Mesenchymal stem cell (in vitro differentiated cells and primary cell): ENCODE measurements at regions not wholly inside any gene's neighbourhood (a gene's known extent, or its start where the extent isn't known, plus 50 kb on each side); places are given as distances from the start of the nearest gene placed in this dataset.

Source experiments
- DNase-seq: peaks from one replicate; pipeline ENCODE4 v3.0.0-alpha.2; 2013
- H2AFZ ChIP-seq: one replicate; pipeline ENCODE4 v1.6.1; 2013; ENCODE audit warnings: low read depth, mild to moderate bottlenecking, control low read depth, inconsistent platforms, low read length, moderate library complexity
- H2AK5ac ChIP-seq: 2 replicates; pipeline ENCODE4 v1.6.1; 2013; ENCODE audit warnings: low read length, moderate library complexity, mild to moderate bottlenecking, inconsistent platforms; ENCODE audit not compliant: severe bottlenecking
- H2BK120ac ChIP-seq: one replicate; pipeline ENCODE4 v1.6.1; 2013; ENCODE audit warnings: low read depth, mild to moderate bottlenecking, inconsistent platforms, low read length, moderate library complexity
- H2BK12ac ChIP-seq, 2 experiments: one replicate each; pipeline ENCODE4 v1.6.1; 2013; ENCODE audit warnings: inconsistent platforms in 2 of 2, low read length in 2 of 2, mild to moderate bottlenecking in 2 of 2, moderate library complexity in 2 of 2, control low read depth in 1 of 2
- H2BK15ac ChIP-seq: one replicate; pipeline ENCODE4 v1.6.1; 2013; ENCODE audit warnings: mild to moderate bottlenecking, low read depth, inconsistent platforms; ENCODE audit not compliant: poor library complexity, severe bottlenecking
- H2BK5ac ChIP-seq: 2 replicates; pipeline ENCODE4 v1.6.1; 2013; ENCODE audit warnings: low read depth, mild to moderate bottlenecking, low read length, control low read depth, inconsistent platforms; ENCODE audit not compliant: poor library complexity, severe bottlenecking
- H3K14ac ChIP-seq, 2 experiments: one replicate each; pipeline ENCODE4 v1.6.1; 2013; ENCODE audit warnings: inconsistent platforms in 2 of 2, low read length in 2 of 2, control low read depth in 1 of 2, mild to moderate bottlenecking in 1 of 2, moderate library complexity in 1 of 2
- H3K18ac ChIP-seq, 2 experiments: one replicate each; pipeline ENCODE4 v1.6.1; 2013; ENCODE audit warnings: inconsistent platforms in 2 of 2, low read length in 2 of 2, control low read depth in 1 of 2, low read depth in 1 of 2, mild to moderate bottlenecking in 1 of 2
- H3K23ac ChIP-seq, 2 experiments: one replicate each; pipeline ENCODE4 v1.6.1; 2013; ENCODE audit warnings: inconsistent platforms in 2 of 2, low read length in 2 of 2, mild to moderate bottlenecking in 2 of 2, moderate library complexity in 2 of 2, control low read depth in 1 of 2
- H3K27ac ChIP-seq: 2 replicates; pipeline ENCODE4 v1.5.1; 2013; ENCODE audit warnings: mild to moderate bottlenecking, moderate library complexity, low read length, control low read depth, inconsistent platforms; ENCODE audit not compliant: poor library complexity, severe bottlenecking
- H3K27me3 ChIP-seq, 2 experiments: 2 replicates each; pipeline versions ENCODE4 v1.6.1 to v1.7.0; 2013; ENCODE audit warnings: low read length in 2 of 2, mild to moderate bottlenecking in 2 of 2, moderate library complexity in 2 of 2, control low read depth in 1 of 2, inconsistent platforms in 1 of 2; ENCODE audit not compliant: control insufficient read depth in 1 of 2, insufficient read depth in 1 of 2
- H3K36me3 ChIP-seq, 2 experiments: 2 replicates each; pipeline versions ENCODE4 v1.6.1 to v1.7.0; 2013; ENCODE audit warnings: low read length in 2 of 2, control low read depth in 1 of 2, inconsistent platforms in 1 of 2, low read depth in 1 of 2, mild to moderate bottlenecking in 1 of 2; ENCODE audit not compliant: insufficient read depth in 2 of 2, control insufficient read depth in 1 of 2
- H3K4ac ChIP-seq, 2 experiments: one replicate each; pipeline ENCODE4 v1.6.1; 2013; ENCODE audit warnings: inconsistent platforms in 2 of 2, low read length in 2 of 2, mild to moderate bottlenecking in 2 of 2, moderate library complexity in 2 of 2, control low read depth in 1 of 2, low read depth in 1 of 2
- H3K4me1 ChIP-seq: 2 replicates; pipeline ENCODE4 v1.6.1; 2013; ENCODE audit warnings: low read depth, low read length, control low read depth; ENCODE audit not compliant: control insufficient read depth, insufficient read depth
- H3K4me2 ChIP-seq: 2 replicates; pipeline ENCODE4 v1.6.1; 2013; ENCODE audit warnings: low read length, mild to moderate bottlenecking, inconsistent platforms; ENCODE audit not compliant: poor library complexity, severe bottlenecking
- H3K4me3 ChIP-seq, 2 experiments: 2 replicates each; pipeline versions ENCODE4 v1.5.1 to v1.7.0; 2013; ENCODE audit warnings: low read length in 2 of 2, mild to moderate bottlenecking in 2 of 2, control low read depth in 1 of 2, low read depth in 1 of 2; ENCODE audit not compliant: insufficient read depth in 1 of 2
- H3K79me1 ChIP-seq: replicated peaks from 2 replicates; pipeline ENCODE4 v1.6.1; 2013; ENCODE audit warnings: mild to moderate bottlenecking, control low read depth, low read length, inconsistent platforms; ENCODE audit not compliant: poor library complexity, severe bottlenecking
- H3K9ac ChIP-seq: 2 replicates; pipeline ENCODE4 v1.7.0; 2013; ENCODE audit warnings: mild to moderate bottlenecking, low read length, moderate library complexity
- H3K9me3 ChIP-seq: 2 replicates; pipeline ENCODE4 v1.7.0; 2013; ENCODE audit warnings: mild to moderate bottlenecking, low read length; ENCODE audit not compliant: control insufficient read depth
- H4K8ac ChIP-seq: one replicate; pipeline ENCODE4 v1.6.1; 2013; ENCODE audit warnings: inconsistent platforms, mild to moderate bottlenecking, low read length, moderate library complexity
- H4K91ac ChIP-seq: one replicate; pipeline ENCODE4 v1.6.1; 2013; ENCODE audit warnings: mild to moderate bottlenecking, low read length, inconsistent platforms
- WGBS: methylation state at CpG from one replicate; pipeline ENCODE4 v1.1.7; 2013; ENCODE audit warnings: mixed read lengths; 5-methylcytosine and 5-hydroxymethylcytosine counted together

GRCh38 chr5:109485030-109485429, 75.3 kb upstream of the PJA2 start:
- Histone ChIP-seq H3K4ac (no peak overlapping the region), H4K8ac (peak overlapping the region; percentile 60)

DNA sequence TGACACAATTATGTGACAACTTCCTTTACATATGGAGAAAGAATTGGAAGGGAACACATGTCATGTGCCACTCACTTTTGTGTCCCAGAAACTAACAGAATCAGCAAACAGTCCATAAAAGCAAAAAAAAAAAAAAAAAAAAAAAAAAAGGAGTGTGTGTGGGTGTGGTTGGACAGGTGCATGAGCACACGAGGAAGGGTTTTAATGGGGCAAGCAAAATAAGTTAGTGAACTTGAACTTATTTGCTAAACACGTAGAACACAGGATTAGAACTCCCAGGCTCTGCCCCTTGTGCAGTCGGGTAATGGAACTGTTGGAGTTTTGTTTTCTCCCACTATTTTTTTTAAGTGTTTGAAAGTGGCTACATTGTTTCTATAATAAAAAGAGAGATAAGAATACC, 74.8 kb upstream of the PJA2 start:
- 90% methylated on average over 2 of the region's 3 CpGs for WGBS
- no peak for DNase-seq
- Histone ChIP-seq H4K8ac (no peak overlapping the region), H3K36me3 (no peaks in the 10 kb centered on the region), H3K4me1 (no peaks in the 10 kb centered on the region), H3K14ac (no peak overlapping the region), H3K18ac (no peak overlapping the region), H2BK5ac (no peak overlapping the region), H3K79me1 (no peaks in the 10 kb centered on the region), H3K9me3 (no peaks in the 10 kb centered on the region), H3K23ac (no peak overlapping the region), H3K4me2 (no peak overlapping the region), H2BK120ac (no peak overlapping the region), H3K27me3 (peaks cover 0 to 4% of the 10 kb centered on the region in 2 experiments), H3K4ac (no peak overlapping the region), H3K27ac (no peak overlapping the region), H3K9ac (no peak overlapping the region), H2AFZ (no peak overlapping the region), H3K4me3 (no peak overlapping the region), H2AK5ac (no peak overlapping the region), H2BK12ac (no peak overlapping the region), H2BK15ac (no peak overlapping the region), H4K91ac (no peak overlapping the region)

More at GRCh38 chr5:109485030-109485429, 75.3 kb upstream of the PJA2 start:
- no peak overlapping the region for H3K27ac ChIP-seq
- no peak overlapping the region for H3K18ac ChIP-seq
- no peak overlapping the region for H2AFZ ChIP-seq
- H3K9ac ChIP-seq = no peak overlapping the region
- no peaks in the 10 kb centered on the region for H3K36me3 ChIP-seq
- H4K91ac ChIP-seq = no peak overlapping the region
- no peak overlapping the region for H2BK5ac ChIP-seq
- WGBS = 61% methylated on average over 8 of the region's 8 CpGs
- no peaks in the 10 kb centered on the region for H3K9me3 ChIP-seq
- H2AK5ac ChIP-seq = no peak overlapping the region
- no peak overlapping the region for H3K14ac ChIP-seq
- H2BK12ac ChIP-seq = no peak overlapping the region
- H3K23ac ChIP-seq = no peak overlapping the region
- no peaks in the 10 kb centered on the region for H3K79me1 ChIP-seq
- H3K4me2 ChIP-seq = no peak overlapping the region
- no peak overlapping the region for H2BK15ac ChIP-seq
- peak; percentile 59 for DNase-seq
- H3K27me3 ChIP-seq = peaks cover 0 to 4% of the 10 kb centered on the region in 2 experiments
- no peak overlapping the region for H2BK120ac ChIP-seq
- no peaks in the 10 kb centered on the region for H3K4me1 ChIP-seq
- H3K4me3 ChIP-seq = no peak overlapping the region

DNA sequence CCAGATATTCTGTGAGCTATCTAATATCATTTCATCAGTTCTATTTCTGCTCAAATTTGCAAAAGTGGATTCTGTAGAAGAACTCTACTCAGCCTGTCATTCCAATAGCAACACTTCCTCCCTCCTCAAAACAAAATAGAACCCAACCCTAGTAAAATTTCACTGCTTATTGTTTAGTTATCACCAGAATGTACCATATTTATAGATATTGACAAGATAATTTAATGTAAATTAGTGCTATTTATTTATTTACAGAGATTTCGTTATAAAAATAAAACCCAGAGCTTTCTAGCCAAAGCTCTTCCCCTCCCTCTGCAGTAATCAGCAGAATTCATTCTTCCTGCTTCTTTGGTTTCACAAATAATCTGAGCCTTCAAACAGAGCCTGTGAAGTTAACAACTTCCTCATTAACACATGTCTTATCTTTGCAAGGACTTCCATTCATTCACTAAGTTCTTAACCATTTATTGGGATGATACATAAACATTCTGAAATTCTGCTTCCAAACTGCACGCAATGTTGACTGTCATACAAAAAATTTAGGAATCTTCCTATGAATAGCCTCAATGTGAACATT, 73.7 kb upstream of the PJA2 start:
- no peaks in the 10 kb centered on the region for H3K79me1 ChIP-seq
- no peak for DNase-seq
- no peak overlapping the region for H2BK15ac ChIP-seq
- H2BK5ac ChIP-seq = no peak overlapping the region
- no peak overlapping the region for H3K4me2 ChIP-seq
- H3K18ac ChIP-seq = no peak overlapping the region
- H2BK120ac ChIP-seq = no peak overlapping the region
- no peak overlapping the region for H3K27ac ChIP-seq
- H3K4ac ChIP-seq = no peak overlapping the region
- no peak overlapping the region for H3K23ac ChIP-seq
- H3K27me3 ChIP-seq = peaks cover 0 to 4% of the 10 kb centered on the region in 2 experiments
- no peak overlapping the region for H3K14ac ChIP-seq
- no peaks in the 10 kb centered on the region for H3K9me3 ChIP-seq
- H3K9ac ChIP-seq = no peak overlapping the region
- no peak overlapping the region for H4K91ac ChIP-seq
- H2BK12ac ChIP-seq = no peak overlapping the region
- no peaks in the 10 kb centered on the region for H3K4me1 ChIP-seq
- no peak overlapping the region for H3K4me3 ChIP-seq
- WGBS = 28% methylated on average over 1 of the region's 2 CpGs
- no peak overlapping the region for H4K8ac ChIP-seq
- H3K36me3 ChIP-seq = no peaks in the 10 kb centered on the region
- no peak overlapping the region for H2AFZ ChIP-seq
- H2AK5ac ChIP-seq = no peak overlapping the region

DNA sequence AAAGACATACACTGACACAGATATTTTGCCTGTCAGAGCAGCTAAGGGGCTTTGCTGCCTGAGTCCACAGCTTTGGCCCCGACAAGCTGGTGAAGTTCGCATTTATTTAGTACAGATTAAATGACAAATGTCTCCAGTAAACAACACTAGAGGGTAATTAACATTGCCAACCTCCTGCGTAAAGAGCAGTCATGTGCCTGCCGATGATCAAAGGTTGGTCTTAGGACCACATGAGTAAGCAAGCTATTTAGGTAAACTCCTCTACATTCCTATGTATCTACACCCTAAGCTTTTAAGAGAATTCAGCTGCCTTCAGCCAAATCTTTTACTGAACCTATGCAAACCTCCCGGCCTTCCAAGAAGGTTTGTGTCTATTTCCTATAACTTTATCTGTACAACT, 73.0 kb upstream of the PJA2 start:
- Histone ChIP-seq H3K9me3 (no peaks in the 10 kb centered on the region), H3K27me3 (peaks cover 0 to 4% of the 10 kb centered on the region in 2 experiments), H3K27ac (no peak overlapping the region), H2BK15ac (no peak overlapping the region), H3K4ac (no peak overlapping the region), H3K14ac (no peak overlapping the region), H3K18ac (peak overlapping the region in 1 of 2 experiments; percentile 34), H2BK5ac (no peak overlapping the region), H2AK5ac (no peak overlapping the region), H3K36me3 (no peaks in the 10 kb centered on the region), H3K4me3 (no peak overlapping the region), H2AFZ (no peak overlapping the region), H4K8ac (no peak overlapping the region), H3K9ac (no peak overlapping the region), H3K4me1 (no peaks in the 10 kb centered on the region), H4K91ac (no peak overlapping the region), H3K79me1 (no peaks in the 10 kb centered on the region), H3K23ac (no peak overlapping the region), H3K4me2 (no peak overlapping the region), H2BK12ac (no peak overlapping the region), H2BK120ac (no peak overlapping the region)
- no peak for DNase-seq
- 61% methylated on average over 4 of the region's 5 CpGs for WGBS
